ENCODE measurements at regions not wholly inside any gene's neighbourhood (a gene's known extent, or its start where the extent isn't known, plus 50 kb on each side); places are given as distances from the start of the nearest gene placed in this dataset.

GRCh38 chr10:53682458-53682857, 909.9 kb upstream of the MBL2 start:
- Histone ChIP-seq H3K9me3 (ENCODE audit: control insufficient read depth in 1 of 2, insufficient read depth in 1 of 2, low read depth in 1 of 2, low read length in 2 of 2) (peaks cover 9 to 12% of the 10 kb centered on the region in 2 experiments; a peak in 2 of 4 replicates), H3K79me2 (ENCODE audit: insufficient read depth, low read length) (no peaks in the 10 kb centered on the region), H3K4me2 (ENCODE audit: low read length) (no peak overlapping the region), H3K4me3 (replicated peaks in 1 of 2; ENCODE audit: low read depth in 1 of 2, low read length in 2 of 2) (no peak overlapping the region), H3K27me3 (ENCODE audit: insufficient read depth, low read length) (no peaks in the 10 kb centered on the region), H3K4me1 (ENCODE audit: control insufficient read depth in 1 of 2, insufficient read depth in 2 of 2, low read length in 2 of 2) (no peaks in the 10 kb centered on the region), H3K9ac (ENCODE audit: low read length) (no peak overlapping the region), H3K36me3 (ENCODE audit: control insufficient read depth in 1 of 2, insufficient read depth in 2 of 2, low read length in 2 of 2) (no peaks in the 10 kb centered on the region), H4K20me1 (ENCODE audit: insufficient read depth) (no peaks in the 10 kb centered on the region), H2AFZ (ENCODE audit: low read depth, low read length, poor library complexity, severe bottlenecking) (no peak overlapping the region), H3K9me2 (ENCODE audit: insufficient read depth) (no peaks in the 10 kb centered on the region), H3K27ac (ENCODE audit: low read depth, low read length) (no peak overlapping the region)
- no TSS peak for BruUV-seq (replicated peaks)
- DNase-seq (ENCODE audit: low read depth, low spot score) = no peak
- ChIA-PET POLR2A (no interaction called here), CTCF (no interaction called here), RAD21 (ENCODE audit: low non-redundant PET in 1 of 2, low total read pairs in 2 of 2, uncharacterized antibody in 2 of 2, unreplicated experiment in 2 of 2) (no interaction called here)
- no peak for ATAC-seq
- intact Hi-C loops (cut with micrococcal nuclease) = no loop called here
- TF ChIP-seq, protein P1, sequence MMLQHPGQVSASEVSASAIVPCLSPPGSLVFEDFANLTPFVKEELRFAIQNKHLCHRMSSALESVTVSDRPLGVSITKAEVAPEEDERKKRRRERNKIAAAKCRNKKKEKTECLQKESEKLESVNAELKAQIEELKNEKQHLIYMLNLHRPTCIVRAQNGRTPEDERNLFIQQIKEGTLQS (IDR thresholded peaks at IDR 0.05) = no peak
- no peak for TF ChIP-seq JUND (IDR thresholded peaks at IDR 0.05)
- TF ChIP-seq POLR2A (IDR thresholded peaks at IDR 0.05; ENCODE audit: borderline replicate concordance, extremely low read depth, insufficient read depth, insufficient read length) = no peak
- TF ChIP-seq YY1 (IDR thresholded peaks at IDR 0.05; ENCODE audit: extremely low read depth, insufficient replicate concordance, low read depth, low read length) = no peak
- no peak for TF ChIP-seq ZFX (IDR thresholded peaks at IDR 0.05)
- no peak for TF ChIP-seq EZH2phosphoT487 (IDR thresholded peaks at IDR 0.05; ENCODE audit: borderline replicate concordance)
- no peak for TF ChIP-seq CBX3 (IDR thresholded peaks at IDR 0.05; ENCODE audit: low read depth)
- no peak for TF ChIP-seq EZH2 (IDR thresholded peaks at IDR 0.05)

DNA sequence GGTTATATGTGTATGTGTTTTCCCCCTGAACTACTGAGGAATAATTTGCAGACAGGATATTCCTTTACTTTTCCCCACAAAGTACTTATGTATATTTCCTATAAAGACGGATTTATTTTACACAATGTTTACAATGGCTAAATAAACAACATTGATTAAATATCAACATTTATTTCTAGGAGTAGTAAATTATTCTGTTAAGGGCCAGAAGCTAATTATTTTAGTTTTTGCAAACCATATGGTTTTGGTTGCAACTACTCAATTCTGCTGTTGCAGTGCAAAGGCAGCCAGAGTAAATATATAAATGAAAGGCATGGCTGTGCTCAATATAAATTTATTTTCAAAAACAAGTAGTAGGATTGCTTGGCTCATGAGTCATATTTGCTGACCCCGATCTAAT, 907.1 kb upstream of the MBL2 start:
- Histone ChIP-seq H3K4me2 (ENCODE audit: low read length) (no peak overlapping the region), H3K36me3 (ENCODE audit: control insufficient read depth in 1 of 2, insufficient read depth in 2 of 2, low read length in 2 of 2) (no peaks in the 10 kb centered on the region), H2AFZ (ENCODE audit: low read depth, low read length, poor library complexity, severe bottlenecking) (no peak overlapping the region), H3K27ac (ENCODE audit: low read depth, low read length) (no peak overlapping the region), H4K20me1 (ENCODE audit: insufficient read depth) (no peaks in the 10 kb centered on the region), H3K9me2 (ENCODE audit: insufficient read depth) (no peaks in the 10 kb centered on the region), H3K9me3 (ENCODE audit: control insufficient read depth in 1 of 2, insufficient read depth in 1 of 2, low read depth in 1 of 2, low read length in 2 of 2) (peaks cover 5 to 18% of the 10 kb centered on the region in 2 experiments; a peak in 2 of 4 replicates), H3K4me3 (replicated peaks in 1 of 2; ENCODE audit: low read depth in 1 of 2, low read length in 2 of 2) (no peak overlapping the region), H3K9ac (ENCODE audit: low read length) (no peak overlapping the region), H3K27me3 (ENCODE audit: insufficient read depth, low read length) (no peaks in the 10 kb centered on the region), H3K79me2 (ENCODE audit: insufficient read depth, low read length) (no peaks in the 10 kb centered on the region), H3K4me1 (ENCODE audit: control insufficient read depth in 1 of 2, insufficient read depth in 2 of 2, low read length in 2 of 2) (no peaks in the 10 kb centered on the region)
- ChIA-PET POLR2A (no interaction called here), RAD21 (ENCODE audit: low non-redundant PET in 1 of 2, low total read pairs in 2 of 2, uncharacterized antibody in 2 of 2, unreplicated experiment in 2 of 2) (no interaction called here), CTCF (no interaction called here)
- no peak for DNase-seq (ENCODE audit: low read depth, low spot score)
- intact Hi-C loops (cut with micrococcal nuclease) = no loop called here
- no TSS peak for BruUV-seq (replicated peaks)
- no peak for ATAC-seq
- no peak for TF ChIP-seq REST (IDR thresholded peaks at IDR 0.05; ENCODE audit: low read depth)
